ENCODE measurements at regions not wholly inside any gene's neighbourhood (a gene's known extent, or its start where the extent isn't known, plus 50 kb on each side); places are given as distances from the start of the nearest gene placed in this dataset.

GRCh38 chr1:222290866-222291265 is 257.0 kb downstream of the HHIPL2 start:
- no peak overlapping the region for H2BK12ac ChIP-seq (ENCODE audit: low read length in 2 of 2)
- H3K4me3 ChIP-seq (ENCODE audit: insufficient read depth in 1 of 2, low read depth in 1 of 2, low read length in 2 of 2) = no peak overlapping the region
- no peak overlapping the region for H4K91ac ChIP-seq (ENCODE audit: low read length)
- no peak overlapping the region for H3K23ac ChIP-seq (ENCODE audit: low read length in 2 of 2)
- no peak overlapping the region for H2BK15ac ChIP-seq (ENCODE audit: low read depth, poor library complexity, severe bottlenecking)
- H2AFZ ChIP-seq (ENCODE audit: low read depth, low read length) = no peak overlapping the region
- no peak overlapping the region for H3K18ac ChIP-seq (ENCODE audit: low read depth in 1 of 2, low read length in 2 of 2)
- no peak overlapping the region for H3K27ac ChIP-seq (ENCODE audit: low read length, poor library complexity, severe bottlenecking)
- no peak overlapping the region for H3K14ac ChIP-seq (ENCODE audit: low read length in 2 of 2)
- WGBS = 88% methylated on average over 2 of the region's 2 CpGs
- H3K27me3 ChIP-seq (ENCODE audit: control insufficient read depth in 1 of 2, insufficient read depth in 1 of 2, low read length in 2 of 2) = no peaks in the 10 kb centered on the region
- H3K4ac ChIP-seq (ENCODE audit: low read depth in 1 of 2, low read length in 2 of 2) = no peak overlapping the region
- no peak overlapping the region for H4K8ac ChIP-seq (ENCODE audit: low read length)
- H2AK5ac ChIP-seq (ENCODE audit: low read length, severe bottlenecking) = no peak overlapping the region
- H2BK5ac ChIP-seq (ENCODE audit: low read depth, low read length, poor library complexity, severe bottlenecking) = no peak overlapping the region
- H3K4me2 ChIP-seq (ENCODE audit: low read length, poor library complexity, severe bottlenecking) = no peak overlapping the region
- H3K9ac ChIP-seq (ENCODE audit: low read length) = no peak overlapping the region
- peaks cover 2% of the 10 kb centered on the region for H3K4me1 ChIP-seq (ENCODE audit: control insufficient read depth, insufficient read depth, low read depth, low read length)
- no peak for DNase-seq
- H2BK120ac ChIP-seq (ENCODE audit: low read depth, low read length) = no peak overlapping the region
- H3K9me3 ChIP-seq (ENCODE audit: control insufficient read depth, low read length) = peaks cover 12% of the 10 kb centered on the region
- no peaks in the 10 kb centered on the region for H3K79me1 ChIP-seq (replicated peaks; ENCODE audit: low read length, poor library complexity, severe bottlenecking)
- no peaks in the 10 kb centered on the region for H3K36me3 ChIP-seq (ENCODE audit: control insufficient read depth in 1 of 2, insufficient read depth in 2 of 2, low read depth in 1 of 2, low read length in 2 of 2)

- Histone ChIP-seq H2AFZ (ENCODE audit: low read depth, low read length) (no peak overlapping the region), H3K9me3 (ENCODE audit: control insufficient read depth, low read length) (no peaks in the 10 kb centered on the region), H3K14ac (ENCODE audit: low read length in 2 of 2) (no peak overlapping the region), H2BK15ac (ENCODE audit: low read depth, poor library complexity, severe bottlenecking) (no peak overlapping the region), H4K91ac (ENCODE audit: low read length) (no peak overlapping the region), H3K27me3 (ENCODE audit: control insufficient read depth in 1 of 2, insufficient read depth in 1 of 2, low read length in 2 of 2) (no peaks in the 10 kb centered on the region), H3K27ac (ENCODE audit: low read length, poor library complexity, severe bottlenecking) (no peak overlapping the region), H3K4me1 (ENCODE audit: control insufficient read depth, insufficient read depth, low read depth, low read length) (peaks cover 6% of the 10 kb centered on the region), H2BK120ac (ENCODE audit: low read depth, low read length) (no peak overlapping the region), H3K4me2 (ENCODE audit: low read length, poor library complexity, severe bottlenecking) (no peak overlapping the region), H3K18ac (ENCODE audit: low read depth in 1 of 2, low read length in 2 of 2) (peak overlapping the region in 1 of 2 experiments; percentile 67), H3K4ac (ENCODE audit: low read depth in 1 of 2, low read length in 2 of 2) (no peak overlapping the region), H3K9ac (ENCODE audit: low read length) (no peak overlapping the region), H2BK12ac (ENCODE audit: low read length in 2 of 2) (peak overlapping the region in 1 of 2 experiments; percentile 70), H4K8ac (ENCODE audit: low read length) (no peak overlapping the region), H2AK5ac (ENCODE audit: low read length, severe bottlenecking) (no peak overlapping the region), H3K79me1 (replicated peaks; ENCODE audit: low read length, poor library complexity, severe bottlenecking) (no peaks in the 10 kb centered on the region), H3K23ac (ENCODE audit: low read length in 2 of 2) (no peak overlapping the region), H3K4me3 (ENCODE audit: insufficient read depth in 1 of 2, low read depth in 1 of 2, low read length in 2 of 2) (no peak overlapping the region), H3K36me3 (ENCODE audit: control insufficient read depth in 1 of 2, insufficient read depth in 2 of 2, low read depth in 1 of 2, low read length in 2 of 2) (no peaks in the 10 kb centered on the region), H2BK5ac (ENCODE audit: low read depth, low read length, poor library complexity, severe bottlenecking) (no peak overlapping the region)
- peak; percentile 75 for DNase-seq
- WGBS = 25% methylated on average over 5 of the region's 5 CpGs
Measured at GRCh38 chr1:222288053-222288452, 259.9 kb downstream of the HHIPL2 start.

GRCh38 chr1:222286011-222286410 is 261.9 kb downstream of the HHIPL2 start:
- H4K8ac ChIP-seq (ENCODE audit: low read length) = no peak overlapping the region
- H2BK12ac ChIP-seq (ENCODE audit: low read length in 2 of 2) = peak overlapping the region; percentile 5 to 45
- no peak overlapping the region for H3K14ac ChIP-seq (ENCODE audit: low read length in 2 of 2)
- H2BK5ac ChIP-seq (ENCODE audit: low read depth, low read length, poor library complexity, severe bottlenecking) = no peak overlapping the region
- no peak overlapping the region for H3K27ac ChIP-seq (ENCODE audit: low read length, poor library complexity, severe bottlenecking)
- no peaks in the 10 kb centered on the region for H3K79me1 ChIP-seq (replicated peaks; ENCODE audit: low read length, poor library complexity, severe bottlenecking)
- WGBS = 67% methylated on average over 3 of the region's 3 CpGs
- no peak overlapping the region for H2BK120ac ChIP-seq (ENCODE audit: low read depth, low read length)
- H3K27me3 ChIP-seq (ENCODE audit: control insufficient read depth in 1 of 2, insufficient read depth in 1 of 2, low read length in 2 of 2) = no peaks in the 10 kb centered on the region
- peak overlapping the region in 1 of 2 experiments; percentile 58 for H3K18ac ChIP-seq (ENCODE audit: low read depth in 1 of 2, low read length in 2 of 2)
- DNase-seq = peak; percentile 21
- H2BK15ac ChIP-seq (ENCODE audit: low read depth, poor library complexity, severe bottlenecking) = no peak overlapping the region
- H3K4me1 ChIP-seq (ENCODE audit: control insufficient read depth, insufficient read depth, low read depth, low read length) = peaks cover 6% of the 10 kb centered on the region
- no peak overlapping the region for H2AFZ ChIP-seq (ENCODE audit: low read depth, low read length)
- no peak overlapping the region for H3K4me3 ChIP-seq (ENCODE audit: insufficient read depth in 1 of 2, low read depth in 1 of 2, low read length in 2 of 2)
- H3K4me2 ChIP-seq (ENCODE audit: low read length, poor library complexity, severe bottlenecking) = no peak overlapping the region
- H4K91ac ChIP-seq (ENCODE audit: low read length) = no peak overlapping the region
- H2AK5ac ChIP-seq (ENCODE audit: low read length, severe bottlenecking) = no peak overlapping the region
- H3K9ac ChIP-seq (ENCODE audit: low read length) = no peak overlapping the region
- H3K23ac ChIP-seq (ENCODE audit: low read length in 2 of 2) = no peak overlapping the region
- no peaks in the 10 kb centered on the region for H3K36me3 ChIP-seq (ENCODE audit: control insufficient read depth in 1 of 2, insufficient read depth in 2 of 2, low read depth in 1 of 2, low read length in 2 of 2)
- no peaks in the 10 kb centered on the region for H3K9me3 ChIP-seq (ENCODE audit: control insufficient read depth, low read length)
- H3K4ac ChIP-seq (ENCODE audit: low read depth in 1 of 2, low read length in 2 of 2) = no peak overlapping the region

- Histone ChIP-seq H3K4me1 (ENCODE audit: control insufficient read depth, insufficient read depth, low read depth, low read length) (peaks cover 6% of the 10 kb centered on the region), H3K27ac (ENCODE audit: low read length, poor library complexity, severe bottlenecking) (no peak overlapping the region), H2BK120ac (ENCODE audit: low read depth, low read length) (no peak overlapping the region), H3K4me2 (ENCODE audit: low read length, poor library complexity, severe bottlenecking) (no peak overlapping the region), H3K36me3 (ENCODE audit: control insufficient read depth in 1 of 2, insufficient read depth in 2 of 2, low read depth in 1 of 2, low read length in 2 of 2) (no peaks in the 10 kb centered on the region), H2BK5ac (ENCODE audit: low read depth, low read length, poor library complexity, severe bottlenecking) (no peak overlapping the region), H2AK5ac (ENCODE audit: low read length, severe bottlenecking) (peak overlapping the region; percentile 86), H3K14ac (ENCODE audit: low read length in 2 of 2) (peak overlapping the region in 1 of 2 experiments; percentile 32), H2BK12ac (ENCODE audit: low read length in 2 of 2) (peak overlapping the region in 1 of 2 experiments; percentile 61), H2BK15ac (ENCODE audit: low read depth, poor library complexity, severe bottlenecking) (no peak overlapping the region), H3K79me1 (replicated peaks; ENCODE audit: low read length, poor library complexity, severe bottlenecking) (no peaks in the 10 kb centered on the region), H3K9me3 (ENCODE audit: control insufficient read depth, low read length) (no peaks in the 10 kb centered on the region), H2AFZ (ENCODE audit: low read depth, low read length) (no peak overlapping the region), H4K91ac (ENCODE audit: low read length) (no peak overlapping the region), H3K23ac (ENCODE audit: low read length in 2 of 2) (no peak overlapping the region), H3K27me3 (ENCODE audit: control insufficient read depth in 1 of 2, insufficient read depth in 1 of 2, low read length in 2 of 2) (no peaks in the 10 kb centered on the region), H3K18ac (ENCODE audit: low read depth in 1 of 2, low read length in 2 of 2) (peak overlapping the region; percentile 37 to 42), H3K4me3 (ENCODE audit: insufficient read depth in 1 of 2, low read depth in 1 of 2, low read length in 2 of 2) (no peak overlapping the region), H3K4ac (ENCODE audit: low read depth in 1 of 2, low read length in 2 of 2) (peak overlapping the region in 1 of 2 experiments; percentile 57), H4K8ac (ENCODE audit: low read length) (no peak overlapping the region), H3K9ac (ENCODE audit: low read length) (no peak overlapping the region)
- 97% methylated on average over 1 of the region's 1 CpG for WGBS
- no peak for DNase-seq
Measured at GRCh38 chr1:222285526-222285925, 262.4 kb downstream of the HHIPL2 start.

All from mesenchymal stem cell (in vitro differentiated cells and primary cell).